NCI-H510A treated with DMSO at 0.1 percent for 48 hours (cell line): ENCODE measurements at regions not wholly inside any gene's neighbourhood (a gene's known extent, or its start where the extent isn't known, plus 50 kb on each side); places are given as distances from the start of the nearest gene placed in this dataset.
A peak's percentile ranks its signal among the peaks of the same experiment; 100 is the strongest.

Source experiments
- DNase-seq: peaks from one replicate; lab custom pipeline; 2025; lab: John Stamatoyannopoulos, UW

DNA sequence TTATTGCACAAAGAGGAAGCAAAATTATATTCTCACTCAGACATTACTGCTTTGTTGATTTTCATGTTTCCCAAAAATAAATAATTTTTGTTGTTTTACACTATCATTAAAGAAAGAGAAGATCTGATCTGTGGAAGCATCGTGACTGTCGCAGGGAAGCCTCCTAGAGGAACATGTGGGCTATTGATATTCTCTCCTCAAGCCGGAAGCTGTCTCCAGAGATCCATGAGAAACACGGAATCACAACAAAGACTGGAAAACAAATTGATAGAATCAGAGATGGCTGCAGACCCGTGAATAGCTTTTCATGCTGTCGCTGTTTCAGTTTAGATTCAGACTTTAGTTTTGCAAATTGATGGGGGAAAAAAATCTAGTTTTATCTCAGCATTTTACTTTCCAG is 235.2 kb upstream of the TMPO start:
- no peak for DNase-seq

- no peak for DNase-seq
Observed at GRCh38 chr12:98280621-98281020, 234.8 kb upstream of the TMPO start.

- DNase-seq: no peak
Observed at GRCh38 chr12:98291828-98292227, 223.6 kb upstream of the TMPO start.

DNA sequence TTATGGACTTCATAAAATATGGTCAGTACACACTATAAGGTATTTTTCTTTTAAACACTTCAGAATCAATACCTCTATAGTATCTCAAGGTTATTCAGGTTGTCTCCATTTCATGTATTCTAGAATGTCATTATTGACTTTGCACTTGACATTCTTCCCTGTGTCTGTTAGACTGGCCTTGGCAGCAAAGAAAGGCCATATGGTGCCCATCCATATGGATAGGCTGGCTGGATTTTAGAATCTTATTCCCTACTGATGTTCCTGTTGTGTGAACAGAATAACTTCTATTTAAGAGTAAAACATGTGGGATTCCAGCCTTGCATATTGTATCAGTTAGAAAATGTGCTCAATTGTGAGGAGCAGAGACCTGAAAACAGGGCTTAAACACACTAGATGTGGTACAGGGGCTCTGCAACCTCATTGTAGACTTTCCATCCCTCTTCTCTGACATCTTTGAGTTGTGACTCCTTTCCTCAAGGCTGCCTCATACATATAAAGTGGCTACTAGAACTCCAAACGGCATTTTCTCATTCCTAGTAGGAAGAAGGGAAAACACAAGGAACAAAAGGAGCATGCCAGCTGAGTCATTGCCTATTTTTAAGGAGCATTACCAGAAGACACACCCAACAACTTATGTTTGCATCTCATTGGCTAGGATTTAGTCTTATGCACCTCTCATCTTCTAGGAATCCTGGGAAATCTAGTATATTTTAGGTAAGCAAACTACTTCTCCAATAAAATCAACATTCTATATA is 221.2 kb upstream of the TMPO start:
- DNase-seq: peak; percentile 26

DNA sequence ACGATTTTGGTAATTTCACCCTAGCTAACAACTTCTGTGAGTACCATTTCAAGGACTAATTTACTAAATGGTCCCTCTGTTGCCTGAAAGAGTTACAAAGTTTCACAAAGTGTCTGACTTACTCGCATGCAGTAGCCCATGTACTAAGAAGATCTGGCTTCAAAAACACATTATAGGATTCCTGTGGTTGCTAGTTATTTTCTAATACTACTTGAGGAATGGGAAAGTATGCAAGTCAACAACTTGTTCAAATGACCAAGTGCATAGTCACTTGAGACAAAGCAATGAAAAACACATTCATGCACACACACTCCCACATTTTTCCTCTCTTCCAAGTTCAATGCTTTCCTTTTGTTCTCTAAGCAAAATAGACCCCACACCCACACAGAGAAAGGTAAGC is 219.7 kb upstream of the TMPO start:
- no peak for DNase-seq

DNA sequence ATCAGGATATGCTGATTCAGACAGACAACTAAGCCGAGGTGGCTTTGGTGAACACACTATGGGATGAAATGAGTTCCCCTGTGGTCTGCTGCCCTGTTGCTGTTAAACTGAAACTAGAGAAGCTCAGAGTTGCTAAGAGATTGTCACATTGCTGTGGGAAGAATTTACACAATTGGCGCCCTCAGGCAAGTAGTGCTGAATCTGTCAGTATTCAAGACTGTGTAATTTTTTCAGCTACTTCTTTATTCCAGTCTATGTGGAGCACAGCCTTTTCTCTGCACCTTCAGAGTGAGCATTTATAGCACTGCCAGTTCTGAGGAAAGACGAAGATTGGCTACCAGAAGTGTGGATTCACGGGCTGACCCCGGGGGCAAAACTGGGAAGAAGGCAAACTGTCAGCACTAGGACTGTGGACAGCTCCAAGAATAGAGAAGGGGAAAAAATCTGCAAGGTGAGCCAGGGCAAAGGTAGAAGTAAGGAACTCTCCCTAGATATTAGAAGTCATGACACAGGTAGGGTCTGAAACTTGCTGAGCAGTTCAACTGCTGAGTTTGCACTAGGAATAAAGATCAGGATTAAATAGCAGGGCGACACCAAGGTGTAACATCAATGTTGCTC is 218.8 kb upstream of the TMPO start:
- no peak for DNase-seq

GRCh38 chr12:98297538-98297937 is 217.9 kb upstream of the TMPO start:
- no peak for DNase-seq

- DNase-seq: no peak
Observed at GRCh38 chr12:98308141-98308540, 207.2 kb upstream of the TMPO start.

- DNase-seq: no peak
Observed at GRCh38 chr12:98317939-98318899, 197.2 kb upstream of the TMPO start.

DNA sequence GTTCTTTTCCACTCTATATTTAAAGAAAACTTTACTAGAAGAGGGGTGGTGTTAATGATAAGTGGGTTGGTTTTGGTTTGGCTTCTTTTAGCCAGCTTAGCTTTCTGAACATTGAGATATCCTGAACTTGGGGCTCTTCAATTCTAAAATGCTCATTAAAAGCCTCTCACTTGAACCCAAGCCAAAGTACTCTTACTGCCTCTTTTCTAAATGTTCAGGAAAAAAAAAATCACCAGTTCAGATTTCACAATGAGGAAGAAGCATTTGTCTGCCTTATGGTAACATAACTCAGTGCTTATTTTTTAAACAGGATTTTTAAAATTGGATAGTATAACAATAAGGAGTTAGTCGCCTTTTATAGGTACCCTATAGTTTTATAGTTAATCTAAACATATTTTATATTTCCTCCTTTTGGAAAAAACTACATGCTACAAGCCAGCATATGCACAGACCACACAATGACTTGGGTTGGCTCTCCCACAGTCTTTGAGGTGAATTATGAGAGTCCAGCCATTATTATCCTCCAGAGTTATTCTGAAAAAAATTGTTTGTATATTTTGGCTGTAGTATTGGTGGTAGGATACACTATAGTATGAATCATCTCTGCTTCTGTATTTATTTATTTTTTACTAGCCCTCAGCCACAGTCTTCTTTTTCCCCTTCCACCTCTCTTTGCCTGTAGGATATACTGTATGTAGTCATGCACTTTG is 195.5 kb upstream of the TMPO start:
- no peak for DNase-seq

- DNase-seq: no peak
Observed at GRCh38 chr12:98325003-98325402, 190.4 kb upstream of the TMPO start.

DNA sequence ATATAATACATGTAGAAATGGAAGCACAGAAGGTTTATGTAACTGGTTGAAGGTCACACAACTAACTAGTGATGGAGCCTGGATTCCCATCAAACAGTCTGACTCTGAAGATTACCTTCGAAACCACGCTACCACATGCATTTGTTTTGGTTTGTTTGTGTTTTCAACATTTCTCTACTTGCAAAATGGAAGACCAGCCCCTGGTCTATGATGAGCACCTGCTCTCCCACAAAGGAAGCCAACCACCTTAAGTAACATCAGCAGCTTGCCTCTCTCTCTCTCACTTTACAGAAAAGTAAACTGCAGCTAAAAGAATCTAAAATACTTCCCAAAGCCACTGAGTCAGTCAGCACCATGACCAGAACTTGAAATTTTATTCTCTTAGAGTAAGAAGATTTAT is 186.9 kb upstream of the TMPO start:
- DNase-seq: no peak

DNA sequence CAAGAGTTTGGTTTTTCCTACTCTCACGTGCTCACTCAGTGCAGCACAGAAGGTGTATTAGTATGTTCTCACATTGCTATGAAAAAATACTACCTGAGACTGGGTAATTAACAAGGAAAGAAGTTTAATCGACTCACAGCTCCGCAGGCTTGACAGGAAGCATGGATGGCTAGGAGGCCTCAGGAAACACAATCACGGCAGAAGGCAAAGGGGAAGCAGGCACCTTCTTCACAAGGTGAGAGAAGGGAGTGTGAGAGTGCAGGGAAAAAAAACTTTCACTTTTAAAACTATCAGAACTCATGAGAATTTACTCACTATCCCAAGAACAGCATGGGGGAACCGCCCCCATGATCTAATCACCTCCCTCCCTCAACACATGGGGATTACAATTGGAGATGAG is 185.8 kb upstream of the TMPO start:
- no peak for DNase-seq

GRCh38 chr12:98332642-98333041 is 182.7 kb upstream of the TMPO start:
- peak; percentile 11 for DNase-seq

DNA sequence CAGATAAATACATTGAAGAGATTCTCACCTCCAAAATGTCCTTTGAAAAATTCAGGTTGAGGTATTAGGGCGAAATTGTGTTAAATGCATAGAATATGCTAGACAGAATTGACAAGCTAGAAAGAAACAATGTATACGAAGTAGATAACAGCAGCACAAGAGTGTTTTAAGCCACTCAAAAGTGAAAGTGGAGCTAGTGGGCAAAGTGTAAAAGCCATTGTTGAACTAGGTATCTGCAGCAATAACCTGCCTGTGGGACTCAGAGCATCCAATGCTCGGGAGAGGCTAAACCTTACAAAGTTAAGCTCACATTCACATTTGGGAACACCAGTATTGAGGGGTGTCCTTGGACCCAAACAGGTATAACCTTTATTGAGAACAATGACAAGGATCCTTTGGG is 180.6 kb upstream of the TMPO start:
- no peak for DNase-seq

GRCh38 chr12:98341026-98341425 is 174.4 kb upstream of the TMPO start:
- no peak for DNase-seq

- no peak for DNase-seq
Observed at GRCh38 chr12:98341732-98342131, 173.7 kb upstream of the TMPO start.

DNA sequence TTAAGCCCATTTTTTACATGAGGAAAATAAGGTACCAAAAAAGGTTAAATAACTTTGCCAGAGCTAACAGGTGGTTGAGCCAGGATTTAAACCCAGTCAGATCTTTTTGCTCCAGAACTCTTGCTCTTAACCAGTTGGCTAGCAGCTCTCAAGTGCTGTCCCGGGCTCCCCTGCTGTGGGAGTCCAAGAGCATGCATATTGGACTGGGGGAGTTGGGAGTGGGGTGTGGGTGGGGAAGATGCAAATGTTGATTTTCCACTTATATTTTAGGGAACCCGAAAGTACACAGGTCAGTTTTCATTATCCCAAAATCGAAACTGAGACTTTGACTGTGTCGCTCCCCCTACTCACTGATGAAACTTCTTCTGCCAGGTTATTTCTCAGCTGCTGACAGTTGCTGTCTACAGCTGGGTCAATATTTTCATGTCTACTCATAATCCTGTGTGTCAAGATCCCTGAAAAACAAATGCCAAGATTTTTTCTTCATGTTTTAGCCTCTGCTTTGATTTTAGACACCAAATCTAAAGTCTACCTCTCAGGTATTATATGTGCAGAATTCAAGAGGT is 172.3 kb upstream of the TMPO start:
- no peak for DNase-seq

- DNase-seq: no peak
Observed at GRCh38 chr12:98344046-98344930, 171.1 kb upstream of the TMPO start.

- DNase-seq: no peak
Observed at GRCh38 chr12:98345308-98345876, 170.0 kb upstream of the TMPO start.
